ENCODE measurements at regions not wholly inside any gene's neighbourhood (a gene's known extent, or its start where the extent isn't known, plus 50 kb on each side); places are given as distances from the start of the nearest gene placed in this dataset.

- Mint-ChIP-seq H3K27ac (0 out of 2 replicates have a peak overlapping the region, but pooled peaks have one; percentile 34), H3K9me3 (no peaks in the 10 kb centered on the region), H3K4me1 (peaks cover 4% of the 10 kb centered on the region; the same call in 2 of the 3 replicates), H3K27me3 (ENCODE audit: insufficient read depth, low read depth, poor library complexity) (peaks cover 3% of the 10 kb centered on the region), H3K4me3 (no peak overlapping the region), H3K36me3 (ENCODE audit: low read depth) (no peaks in the 10 kb centered on the region)
- no peaks in the 10 kb centered on the region for H3K27me3 ChIP-seq (ENCODE audit: insufficient read depth)
- no peaks in the 10 kb centered on the region for H3K4me1 ChIP-seq (ENCODE audit: insufficient read depth)
- H3K79me2 ChIP-seq (replicated peaks; ENCODE audit: insufficient read depth) = no peaks in the 10 kb centered on the region
- DNase-seq (ENCODE audit: low spot score) (no peak), ATAC-seq (no peak)
- no peak overlapping the region for H2AFZ ChIP-seq
- no peak for TF ChIP-seq ZNF331 (CRISPR knock-in tag; IDR thresholded peaks at IDR 0.05; ENCODE audit: low read depth)
- TF ChIP-seq, protein P1, sequence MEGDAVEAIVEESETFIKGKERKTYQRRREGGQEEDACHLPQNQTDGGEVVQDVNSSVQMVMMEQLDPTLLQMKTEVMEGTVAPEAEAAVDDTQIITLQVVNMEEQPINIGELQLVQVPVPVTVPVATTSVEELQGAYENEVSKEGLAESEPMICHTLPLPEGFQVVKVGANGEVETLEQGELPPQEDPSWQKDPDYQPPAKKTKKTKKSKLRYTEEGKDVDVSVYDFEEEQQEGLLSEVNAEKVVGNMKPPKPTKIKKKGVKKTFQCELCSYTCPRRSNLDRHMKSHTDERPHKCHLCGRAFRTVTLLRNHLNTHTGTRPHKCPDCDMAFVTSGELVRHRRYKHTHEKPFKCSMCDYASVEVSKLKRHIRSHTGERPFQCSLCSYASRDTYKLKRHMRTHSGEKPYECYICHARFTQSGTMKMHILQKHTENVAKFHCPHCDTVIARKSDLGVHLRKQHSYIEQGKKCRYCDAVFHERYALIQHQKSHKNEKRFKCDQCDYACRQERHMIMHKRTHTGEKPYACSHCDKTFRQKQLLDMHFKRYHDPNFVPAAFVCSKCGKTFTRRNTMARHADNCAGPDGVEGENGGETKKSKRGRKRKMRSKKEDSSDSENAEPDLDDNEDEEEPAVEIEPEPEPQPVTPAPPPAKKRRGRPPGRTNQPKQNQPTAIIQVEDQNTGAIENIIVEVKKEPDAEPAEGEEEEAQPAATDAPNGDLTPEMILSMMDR (conservative IDR thresholded peaks at IDR 0.05; ENCODE audit: low read depth in 2 of 2) = peak; percentile 41 to 58
- H3K27ac ChIP-seq (ENCODE audit: low read depth) = no peak overlapping the region
- H3K4me3 ChIP-seq = no peak overlapping the region
- no peaks in the 10 kb centered on the region for H3K9me2 ChIP-seq (ENCODE audit: insufficient read depth)
- H4K20me1 ChIP-seq (replicated peaks; ENCODE audit: insufficient read depth) = no peaks in the 10 kb centered on the region; the same call in 1 of the 2 replicates
- H3K4me2 ChIP-seq = no peak overlapping the region
- H3K36me3 ChIP-seq (ENCODE audit: insufficient read depth) = no peaks in the 10 kb centered on the region
- no peaks in the 10 kb centered on the region for H3F3A ChIP-seq (replicated peaks; ENCODE audit: low read depth)
These were observed 495.9 kb downstream of the XPNPEP1 start for GRCh38 chr10:109427411-109427810.

GRCh38 chr10:109426987-109427386 lies 496.3 kb downstream of the XPNPEP1 start:
- Mint-ChIP-seq H3K36me3 (ENCODE audit: low read depth) (no peaks in the 10 kb centered on the region), H3K27ac (peak overlapping the region; percentile 34; the same call in 1 of the 2 replicates), H3K27me3 (ENCODE audit: insufficient read depth, low read depth, poor library complexity) (peaks cover 3% of the 10 kb centered on the region), H3K4me1 (peaks cover 4% of the 10 kb centered on the region; the same call in 2 of the 3 replicates), H3K9me3 (no peaks in the 10 kb centered on the region), H3K4me3 (no peak overlapping the region)
- no peak for ATAC-seq
- H3K4me3 ChIP-seq = no peak overlapping the region
- no peak overlapping the region for H2AFZ ChIP-seq
- no peak overlapping the region for H3K4me2 ChIP-seq
- no peaks in the 10 kb centered on the region; the same call in 1 of the 2 replicates for H4K20me1 ChIP-seq (replicated peaks; ENCODE audit: insufficient read depth)
- no peak for DNase-seq (ENCODE audit: low spot score)
- no peak for TF ChIP-seq ZNF114 (CRISPR knock-in tag; IDR thresholded peaks at IDR 0.05)
- no peak for TF ChIP-seq POLR2AphosphoS5 (IDR thresholded peaks at IDR 0.05; ENCODE audit: low read depth)
- TF ChIP-seq JUNB (IDR thresholded peaks at IDR 0.05; ENCODE audit: unreplicated experiment) = no peak
- TF ChIP-seq ZNF331 (CRISPR knock-in tag; IDR thresholded peaks at IDR 0.05; ENCODE audit: low read depth) = no peak
- no peaks in the 10 kb centered on the region for H3K4me1 ChIP-seq (ENCODE audit: insufficient read depth)
- no peaks in the 10 kb centered on the region for H3K9me2 ChIP-seq (ENCODE audit: insufficient read depth)
- H3K27ac ChIP-seq (ENCODE audit: low read depth) = no peak overlapping the region
- no peaks in the 10 kb centered on the region for H3K36me3 ChIP-seq (ENCODE audit: insufficient read depth)
- H3K27me3 ChIP-seq (ENCODE audit: insufficient read depth) = no peaks in the 10 kb centered on the region
- no peaks in the 10 kb centered on the region for H3F3A ChIP-seq (replicated peaks; ENCODE audit: low read depth)
- H3K79me2 ChIP-seq (replicated peaks; ENCODE audit: insufficient read depth) = no peaks in the 10 kb centered on the region

GRCh38 chr10:109418795-109419194 lies 504.5 kb downstream of the XPNPEP1 start:
- Histone ChIP-seq H3K79me2 (replicated peaks; ENCODE audit: insufficient read depth) (no peaks in the 10 kb centered on the region), H3K4me1 (ENCODE audit: insufficient read depth) (peaks cover 8% of the 10 kb centered on the region; the same call in 1 of the 2 replicates), H2AFZ (no peak overlapping the region), H3F3A (replicated peaks; ENCODE audit: low read depth) (no peaks in the 10 kb centered on the region), H3K9me2 (ENCODE audit: insufficient read depth) (no peaks in the 10 kb centered on the region; the same call in 1 of the 2 replicates), H3K36me3 (ENCODE audit: insufficient read depth) (no peaks in the 10 kb centered on the region), H3K27ac (ENCODE audit: low read depth) (no peak overlapping the region), H4K20me1 (replicated peaks; ENCODE audit: insufficient read depth) (no peaks in the 10 kb centered on the region; the same call in 1 of the 2 replicates), H3K4me3 (no peak overlapping the region), H3K27me3 (ENCODE audit: insufficient read depth) (no peaks in the 10 kb centered on the region), H3K4me2 (no peak overlapping the region)
- Mint-ChIP-seq H3K4me3 (no peak overlapping the region), H3K36me3 (ENCODE audit: low read depth) (no peaks in the 10 kb centered on the region), H3K27ac (no peak overlapping the region), H3K27me3 (ENCODE audit: insufficient read depth, low read depth, poor library complexity) (peaks cover 2% of the 10 kb centered on the region), H3K9me3 (no peaks in the 10 kb centered on the region), H3K4me1 (peaks cover 8% of the 10 kb centered on the region)
- TF ChIP-seq, protein P2, sequence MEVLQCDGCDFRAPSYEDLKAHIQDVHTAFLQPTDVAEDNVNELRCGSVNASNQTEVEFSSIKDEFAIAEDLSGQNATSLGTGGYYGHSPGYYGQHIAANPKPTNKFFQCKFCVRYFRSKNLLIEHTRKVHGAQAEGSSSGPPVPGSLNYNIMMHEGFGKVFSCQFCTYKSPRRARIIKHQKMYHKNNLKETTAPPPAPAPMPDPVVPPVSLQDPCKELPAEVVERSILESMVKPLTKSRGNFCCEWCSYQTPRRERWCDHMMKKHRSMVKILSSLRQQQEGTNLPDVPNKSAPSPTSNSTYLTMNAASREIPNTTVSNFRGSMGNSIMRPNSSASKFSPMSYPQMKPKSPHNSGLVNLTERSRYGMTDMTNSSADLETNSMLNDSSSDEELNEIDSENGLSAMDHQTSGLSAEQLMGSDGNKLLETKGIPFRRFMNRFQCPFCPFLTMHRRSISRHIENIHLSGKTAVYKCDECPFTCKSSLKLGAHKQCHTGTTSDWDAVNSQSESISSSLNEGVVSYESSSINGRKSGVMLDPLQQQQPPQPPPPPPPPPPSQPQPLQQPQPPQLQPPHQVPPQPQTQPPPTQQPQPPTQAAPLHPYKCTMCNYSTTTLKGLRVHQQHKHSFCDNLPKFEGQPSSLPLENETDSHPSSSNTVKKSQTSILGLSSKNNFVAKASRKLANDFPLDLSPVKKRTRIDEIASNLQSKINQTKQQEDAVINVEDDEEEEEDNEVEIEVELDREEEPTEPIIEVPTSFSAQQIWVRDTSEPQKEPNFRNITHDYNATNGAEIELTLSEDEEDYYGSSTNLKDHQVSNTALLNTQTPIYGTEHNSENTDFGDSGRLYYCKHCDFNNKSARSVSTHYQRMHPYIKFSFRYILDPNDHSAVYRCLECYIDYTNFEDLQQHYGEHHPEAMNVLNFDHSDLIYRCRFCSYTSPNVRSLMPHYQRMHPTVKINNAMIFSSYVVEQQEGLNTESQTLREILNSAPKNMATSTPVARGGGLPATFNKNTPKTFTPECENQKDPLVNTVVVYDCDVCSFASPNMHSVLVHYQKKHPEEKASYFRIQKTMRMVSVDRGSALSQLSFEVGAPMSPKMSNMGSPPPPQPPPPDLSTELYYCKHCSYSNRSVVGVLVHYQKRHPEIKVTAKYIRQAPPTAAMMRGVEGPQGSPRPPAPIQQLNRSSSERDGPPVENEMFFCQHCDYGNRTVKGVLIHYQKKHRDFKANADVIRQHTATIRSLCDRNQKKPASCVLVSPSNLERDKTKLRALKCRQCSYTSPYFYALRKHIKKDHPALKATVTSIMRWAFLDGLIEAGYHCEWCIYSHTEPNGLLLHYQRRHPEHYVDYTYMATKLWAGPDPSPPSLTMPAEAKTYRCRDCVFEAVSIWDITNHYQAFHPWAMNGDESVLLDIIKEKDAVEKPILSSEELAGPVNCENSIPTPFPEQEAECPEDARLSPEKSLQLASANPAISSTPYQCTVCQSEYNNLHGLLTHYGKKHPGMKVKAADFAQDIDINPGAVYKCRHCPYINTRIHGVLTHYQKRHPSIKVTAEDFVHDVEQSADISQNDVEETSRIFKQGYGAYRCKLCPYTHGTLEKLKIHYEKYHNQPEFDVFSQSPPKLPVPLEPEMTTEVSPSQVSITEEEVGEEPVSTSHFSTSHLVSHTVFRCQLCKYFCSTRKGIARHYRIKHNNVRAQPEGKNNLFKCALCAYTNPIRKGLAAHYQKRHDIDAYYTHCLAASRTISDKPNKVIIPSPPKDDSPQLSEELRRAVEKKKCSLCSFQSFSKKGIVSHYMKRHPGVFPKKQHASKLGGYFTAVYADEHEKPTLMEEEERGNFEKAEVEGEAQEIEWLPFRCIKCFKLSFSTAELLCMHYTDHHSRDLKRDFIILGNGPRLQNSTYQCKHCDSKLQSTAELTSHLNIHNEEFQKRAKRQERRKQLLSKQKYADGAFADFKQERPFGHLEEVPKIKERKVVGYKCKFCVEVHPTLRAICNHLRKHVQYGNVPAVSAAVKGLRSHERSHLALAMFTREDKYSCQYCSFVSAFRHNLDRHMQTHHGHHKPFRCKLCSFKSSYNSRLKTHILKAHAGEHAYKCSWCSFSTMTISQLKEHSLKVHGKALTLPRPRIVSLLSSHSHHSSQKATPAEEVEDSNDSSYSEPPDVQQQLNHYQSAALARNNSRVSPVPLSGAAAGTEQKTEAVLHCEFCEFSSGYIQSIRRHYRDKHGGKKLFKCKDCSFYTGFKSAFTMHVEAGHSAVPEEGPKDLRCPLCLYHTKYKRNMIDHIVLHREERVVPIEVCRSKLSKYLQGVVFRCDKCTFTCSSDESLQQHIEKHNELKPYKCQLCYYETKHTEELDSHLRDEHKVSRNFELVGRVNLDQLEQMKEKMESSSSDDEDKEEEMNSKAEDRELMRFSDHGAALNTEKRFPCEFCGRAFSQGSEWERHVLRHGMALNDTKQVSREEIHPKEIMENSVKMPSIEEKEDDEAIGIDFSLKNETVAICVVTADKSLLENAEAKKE (CRISPR knock-in tag; IDR thresholded peaks at IDR 0.05) = no peak
- ATAC-seq (no peak), DNase-seq (ENCODE audit: low spot score) (no peak)

Data from GM23338 (cell line).